ENCODE measurements at regions not wholly inside any gene's neighbourhood (a gene's known extent, or its start where the extent isn't known, plus 50 kb on each side); places are given as distances from the start of the nearest gene placed in this dataset.

DNA sequence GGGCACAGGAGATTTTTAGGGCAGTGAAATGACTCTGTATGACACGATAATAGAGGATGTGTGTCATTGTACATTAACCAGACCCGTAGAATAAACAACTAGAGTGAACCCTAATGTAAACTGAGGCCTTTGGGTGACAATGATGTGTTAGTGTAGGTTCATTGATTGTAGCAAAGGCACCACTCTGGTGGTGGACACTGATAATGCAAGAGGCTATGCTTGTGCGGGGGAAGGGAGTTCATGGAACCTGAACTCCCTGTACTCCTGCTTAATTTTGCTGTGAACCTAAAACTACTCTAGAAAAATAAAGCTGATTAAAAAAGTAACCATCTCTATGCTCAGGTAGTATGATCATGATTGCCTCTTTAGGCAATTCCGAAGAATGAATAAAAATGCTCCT lies 96.3 kb upstream of the VIPR2 start:
- H3K27me3 Mint-ChIP-seq (ENCODE audit: unreplicated experiment) = no peaks in the 10 kb centered on the region
- H3K27ac Mint-ChIP-seq (ENCODE audit: unreplicated experiment) = no peak overlapping the region
- no peak for DNase-seq (ENCODE audit: low spot score)
- H3K4me1 Mint-ChIP-seq (ENCODE audit: unreplicated experiment) = no peaks in the 10 kb centered on the region
- TF ChIP-seq, protein P1, sequence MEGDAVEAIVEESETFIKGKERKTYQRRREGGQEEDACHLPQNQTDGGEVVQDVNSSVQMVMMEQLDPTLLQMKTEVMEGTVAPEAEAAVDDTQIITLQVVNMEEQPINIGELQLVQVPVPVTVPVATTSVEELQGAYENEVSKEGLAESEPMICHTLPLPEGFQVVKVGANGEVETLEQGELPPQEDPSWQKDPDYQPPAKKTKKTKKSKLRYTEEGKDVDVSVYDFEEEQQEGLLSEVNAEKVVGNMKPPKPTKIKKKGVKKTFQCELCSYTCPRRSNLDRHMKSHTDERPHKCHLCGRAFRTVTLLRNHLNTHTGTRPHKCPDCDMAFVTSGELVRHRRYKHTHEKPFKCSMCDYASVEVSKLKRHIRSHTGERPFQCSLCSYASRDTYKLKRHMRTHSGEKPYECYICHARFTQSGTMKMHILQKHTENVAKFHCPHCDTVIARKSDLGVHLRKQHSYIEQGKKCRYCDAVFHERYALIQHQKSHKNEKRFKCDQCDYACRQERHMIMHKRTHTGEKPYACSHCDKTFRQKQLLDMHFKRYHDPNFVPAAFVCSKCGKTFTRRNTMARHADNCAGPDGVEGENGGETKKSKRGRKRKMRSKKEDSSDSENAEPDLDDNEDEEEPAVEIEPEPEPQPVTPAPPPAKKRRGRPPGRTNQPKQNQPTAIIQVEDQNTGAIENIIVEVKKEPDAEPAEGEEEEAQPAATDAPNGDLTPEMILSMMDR (IDR thresholded peaks at IDR 0.05; ENCODE audit: unreplicated experiment) = no peak
- peaks cover 24% of the 10 kb centered on the region for H3K9me3 Mint-ChIP-seq (ENCODE audit: unreplicated experiment)
- peaks cover 7% of the 10 kb centered on the region for H3K36me3 Mint-ChIP-seq (ENCODE audit: low read depth, unreplicated experiment)
- H3K4me3 Mint-ChIP-seq (ENCODE audit: unreplicated experiment) = no peak overlapping the region

DNA sequence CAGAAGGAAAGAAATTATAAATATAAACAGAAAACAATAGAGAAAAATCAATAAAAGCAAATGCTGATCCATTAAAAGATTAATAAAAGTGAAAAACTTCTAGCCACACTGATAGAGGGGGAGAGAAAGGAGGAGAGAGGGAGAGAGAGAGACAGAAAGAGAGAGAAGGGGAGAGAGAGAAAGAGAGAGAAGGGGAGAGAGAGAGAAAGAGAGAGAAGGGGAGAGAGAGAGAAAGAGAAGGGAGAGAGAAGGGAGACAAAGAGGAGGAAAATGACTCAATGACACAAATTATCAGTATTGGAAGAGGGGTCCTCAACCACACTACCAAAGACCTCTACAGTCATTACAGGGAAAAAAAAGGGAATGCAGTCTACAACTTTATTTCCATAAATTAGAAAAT lies 94.4 kb upstream of the VIPR2 start:
- Mint-ChIP-seq H3K27me3 (ENCODE audit: unreplicated experiment) (no peaks in the 10 kb centered on the region), H3K27ac (ENCODE audit: unreplicated experiment) (no peak overlapping the region), H3K4me3 (ENCODE audit: unreplicated experiment) (no peak overlapping the region), H3K4me1 (ENCODE audit: unreplicated experiment) (no peaks in the 10 kb centered on the region), H3K9me3 (ENCODE audit: unreplicated experiment) (peaks cover 23% of the 10 kb centered on the region), H3K36me3 (ENCODE audit: low read depth, unreplicated experiment) (peaks cover 10% of the 10 kb centered on the region)
- TF ChIP-seq, protein P1 (IDR thresholded peaks at IDR 0.05; ENCODE audit: unreplicated experiment) = no peak
- no peak for DNase-seq (ENCODE audit: low spot score)

DNA sequence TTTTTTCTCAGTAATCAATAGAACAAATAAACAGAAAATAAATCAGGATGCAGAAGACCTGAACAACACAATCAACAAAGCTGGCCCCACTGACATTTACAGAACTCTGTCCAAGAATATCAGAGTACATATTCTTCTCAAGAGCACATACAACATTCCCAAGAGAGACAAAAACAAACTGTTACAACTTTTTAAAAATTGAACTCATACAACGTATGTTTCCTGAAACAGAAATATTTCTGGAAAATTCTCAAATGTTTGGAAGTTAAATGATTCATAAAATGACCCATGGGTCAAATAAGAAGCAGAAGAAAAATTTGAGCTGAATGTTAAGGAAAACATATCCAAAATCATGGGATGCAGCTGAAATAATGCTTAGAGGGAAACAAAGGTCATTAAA lies 93.9 kb upstream of the VIPR2 start:
- Mint-ChIP-seq H3K27me3 (ENCODE audit: unreplicated experiment) (no peaks in the 10 kb centered on the region), H3K4me3 (ENCODE audit: unreplicated experiment) (no peak overlapping the region), H3K36me3 (ENCODE audit: low read depth, unreplicated experiment) (peaks cover 10% of the 10 kb centered on the region), H3K27ac (ENCODE audit: unreplicated experiment) (no peak overlapping the region), H3K4me1 (ENCODE audit: unreplicated experiment) (no peaks in the 10 kb centered on the region), H3K9me3 (ENCODE audit: unreplicated experiment) (peaks cover 23% of the 10 kb centered on the region)
- TF ChIP-seq, protein P1 (IDR thresholded peaks at IDR 0.05; ENCODE audit: unreplicated experiment) = no peak
- DNase-seq (ENCODE audit: low spot score) = no peak

DNA sequence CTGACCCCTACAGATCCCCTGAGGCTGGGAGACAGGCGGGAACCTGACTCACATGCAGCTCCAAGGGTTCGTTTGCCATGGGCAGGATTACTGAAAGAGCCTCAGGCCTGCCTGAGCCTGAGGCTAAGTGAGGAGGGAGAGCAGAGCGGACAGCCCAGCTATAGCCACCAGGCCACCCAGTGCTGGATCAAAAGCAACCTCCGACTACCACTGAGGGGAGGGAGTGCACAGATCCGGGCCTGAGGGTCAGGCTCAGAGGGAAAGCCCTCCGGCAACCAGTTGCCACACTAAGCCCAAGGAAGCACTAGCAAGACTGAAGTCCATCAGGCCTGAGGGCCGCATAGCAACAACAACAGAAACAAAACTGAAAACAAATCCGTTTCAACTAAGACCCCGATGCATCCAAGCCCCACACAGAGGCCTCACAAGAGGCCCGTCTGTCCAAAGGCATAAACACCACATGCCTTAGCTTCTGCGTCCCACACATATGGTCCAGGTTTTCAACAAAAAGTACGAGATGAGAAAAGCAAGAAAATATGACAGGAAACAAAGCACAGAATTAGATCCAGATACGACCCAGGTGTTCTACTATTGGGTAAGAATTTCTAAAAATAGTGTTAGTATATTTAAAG lies 92.5 kb upstream of the VIPR2 start:
- DNase-seq (ENCODE audit: low spot score) = no peak
- Mint-ChIP-seq H3K27ac (ENCODE audit: unreplicated experiment) (no peak overlapping the region), H3K9me3 (ENCODE audit: unreplicated experiment) (peaks cover 23% of the 10 kb centered on the region), H3K4me3 (ENCODE audit: unreplicated experiment) (no peak overlapping the region), H3K36me3 (ENCODE audit: low read depth, unreplicated experiment) (peaks cover 10% of the 10 kb centered on the region), H3K4me1 (ENCODE audit: unreplicated experiment) (no peaks in the 10 kb centered on the region), H3K27me3 (ENCODE audit: unreplicated experiment) (no peaks in the 10 kb centered on the region)
- TF ChIP-seq, protein P1 (IDR thresholded peaks at IDR 0.05; ENCODE audit: unreplicated experiment) = no peak

DNA sequence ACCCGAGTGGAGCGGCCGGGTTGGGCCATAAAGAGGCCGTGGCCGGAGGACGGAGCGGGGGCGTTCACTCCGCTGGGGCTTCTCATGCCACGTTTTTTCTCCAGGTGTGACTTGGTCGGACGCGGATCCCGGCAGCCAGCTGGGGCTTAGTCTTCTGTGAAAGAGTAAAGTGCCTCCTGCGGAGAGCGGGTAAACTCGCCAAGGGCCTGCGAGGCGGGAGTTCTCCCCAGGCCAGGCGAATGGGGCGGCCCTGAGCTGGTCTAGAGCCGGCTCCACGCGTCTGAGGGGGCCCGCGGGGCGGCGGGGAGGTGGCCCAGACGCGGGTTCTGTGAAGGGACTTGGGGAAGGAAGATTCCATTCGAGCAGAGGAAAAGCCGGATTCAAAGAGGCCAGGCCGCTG lies 86.3 kb upstream of the VIPR2 start:
- H3K27me3 Mint-ChIP-seq (ENCODE audit: unreplicated experiment) = peaks cover 5% of the 10 kb centered on the region
- no peak overlapping the region for H3K27ac Mint-ChIP-seq (ENCODE audit: unreplicated experiment)
- TF ChIP-seq, protein P1 (IDR thresholded peaks at IDR 0.05; ENCODE audit: unreplicated experiment) = no peak
- peaks cover 19% of the 10 kb centered on the region for H3K9me3 Mint-ChIP-seq (ENCODE audit: unreplicated experiment)
- DNase-seq (ENCODE audit: low spot score) = no peak
- no peak overlapping the region for H3K4me3 Mint-ChIP-seq (ENCODE audit: unreplicated experiment)
- peaks cover 13% of the 10 kb centered on the region for H3K36me3 Mint-ChIP-seq (ENCODE audit: low read depth, unreplicated experiment)
- no peaks in the 10 kb centered on the region for H3K4me1 Mint-ChIP-seq (ENCODE audit: unreplicated experiment)
